ENCODE measurements at regions not wholly inside any gene's neighbourhood (a gene's known extent, or its start where the extent isn't known, plus 50 kb on each side); places are given as distances from the start of the nearest gene placed in this dataset.

DNA sequence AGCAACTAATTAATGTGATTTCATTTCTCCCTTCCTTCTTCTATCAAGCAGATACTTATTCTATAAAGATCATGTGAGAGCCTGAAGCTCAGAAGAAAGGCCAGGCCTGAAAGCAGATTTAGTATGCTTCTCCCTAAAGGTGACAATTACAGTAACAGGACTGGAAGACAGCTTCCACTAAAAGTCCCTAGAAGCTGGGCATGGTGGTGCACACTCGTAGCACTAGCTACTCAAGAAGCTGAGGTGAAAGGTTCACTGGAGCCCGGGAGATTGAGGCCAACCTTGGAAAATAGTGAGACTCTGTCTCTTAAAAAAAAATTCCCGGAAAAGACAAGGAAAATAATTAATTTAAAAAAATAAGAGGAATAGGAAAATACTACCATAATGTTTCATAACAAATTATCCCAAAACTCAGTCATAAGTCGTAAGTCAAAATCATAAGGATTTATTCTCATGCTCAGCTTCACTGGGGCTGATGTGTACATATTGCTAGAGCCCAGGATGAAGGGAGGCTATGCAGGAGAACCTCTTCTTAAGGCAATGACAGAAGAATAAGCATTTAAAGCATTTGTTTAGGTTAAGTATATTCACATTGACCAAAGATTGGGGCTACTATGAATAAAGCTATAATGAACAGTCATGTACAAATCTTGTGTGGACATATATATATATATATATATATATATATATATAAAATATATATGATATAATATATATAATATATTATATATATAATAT, 210.8 kb upstream of the SMARCA2 start:
- H3K27ac ChIP-seq (ENCODE audit: insufficient read depth, low read depth, low read length): no peak overlapping the region
- DNase-seq (ENCODE audit: low read depth, low spot score) (no peak), FAIRE-seq (no peak)
- intact Hi-C loops (cut with micrococcal nuclease): no loop called here
- no peaks in the 10 kb centered on the region for H4K20me1 ChIP-seq (replicated peaks; ENCODE audit: control insufficient read depth, extremely low read depth, insufficient read depth, low read length)
- no peaks in the 10 kb centered on the region for H3K79me2 ChIP-seq (ENCODE audit: control insufficient read depth, insufficient read depth, low read length)
- TF ChIP-seq EZH2 (IDR thresholded peaks at IDR 0.05; ENCODE audit: borderline replicate concordance, low read depth, low read length, severe bottlenecking) (no peak), POLR2AphosphoS5 (IDR thresholded peaks at IDR 0.05; ENCODE audit: insufficient read depth, low read depth, low read length) (no peak), JUN (IDR thresholded peaks at IDR 0.05; ENCODE audit: borderline replicate concordance, insufficient read depth, insufficient read length, low read depth) (no peak), POLR2A (IDR thresholded peaks at IDR 0.05; ENCODE audit: low read depth, low read length) (no peak), FOS (IDR thresholded peaks at IDR 0.05; ENCODE audit: borderline replicate concordance, insufficient read depth, low read length) (no peak), MYC (IDR thresholded peaks at IDR 0.05; ENCODE audit: low read depth, low read length) (no peak), GATA2 (IDR thresholded peaks at IDR 0.05; ENCODE audit: insufficient read depth, insufficient read length, low read depth, low read length) (no peak)
- TF ChIP-seq, protein P1, sequence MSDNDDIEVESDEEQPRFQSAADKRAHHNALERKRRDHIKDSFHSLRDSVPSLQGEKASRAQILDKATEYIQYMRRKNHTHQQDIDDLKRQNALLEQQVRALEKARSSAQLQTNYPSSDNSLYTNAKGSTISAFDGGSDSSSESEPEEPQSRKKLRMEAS (IDR thresholded peaks at IDR 0.05; ENCODE audit: insufficient read depth, insufficient read length): no peak
- TF ChIP-seq, protein P2, sequence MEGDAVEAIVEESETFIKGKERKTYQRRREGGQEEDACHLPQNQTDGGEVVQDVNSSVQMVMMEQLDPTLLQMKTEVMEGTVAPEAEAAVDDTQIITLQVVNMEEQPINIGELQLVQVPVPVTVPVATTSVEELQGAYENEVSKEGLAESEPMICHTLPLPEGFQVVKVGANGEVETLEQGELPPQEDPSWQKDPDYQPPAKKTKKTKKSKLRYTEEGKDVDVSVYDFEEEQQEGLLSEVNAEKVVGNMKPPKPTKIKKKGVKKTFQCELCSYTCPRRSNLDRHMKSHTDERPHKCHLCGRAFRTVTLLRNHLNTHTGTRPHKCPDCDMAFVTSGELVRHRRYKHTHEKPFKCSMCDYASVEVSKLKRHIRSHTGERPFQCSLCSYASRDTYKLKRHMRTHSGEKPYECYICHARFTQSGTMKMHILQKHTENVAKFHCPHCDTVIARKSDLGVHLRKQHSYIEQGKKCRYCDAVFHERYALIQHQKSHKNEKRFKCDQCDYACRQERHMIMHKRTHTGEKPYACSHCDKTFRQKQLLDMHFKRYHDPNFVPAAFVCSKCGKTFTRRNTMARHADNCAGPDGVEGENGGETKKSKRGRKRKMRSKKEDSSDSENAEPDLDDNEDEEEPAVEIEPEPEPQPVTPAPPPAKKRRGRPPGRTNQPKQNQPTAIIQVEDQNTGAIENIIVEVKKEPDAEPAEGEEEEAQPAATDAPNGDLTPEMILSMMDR (IDR thresholded peaks at IDR 0.05; ENCODE audit: extremely low read depth in 1 of 2, insufficient read depth in 1 of 2, low read depth in 1 of 2, low read length in 2 of 2): no peak
- H3K9me3 ChIP-seq (replicated peaks; ENCODE audit: control insufficient read depth, insufficient read depth, low read length): no peaks in the 10 kb centered on the region
- no peaks in the 10 kb centered on the region for H3K4me1 ChIP-seq (ENCODE audit: control insufficient read depth, extremely low read depth, insufficient read depth, low read length)
- no peaks in the 10 kb centered on the region for H3K36me3 ChIP-seq (ENCODE audit: control insufficient read depth in 2 of 2, extremely low read depth in 1 of 2, insufficient read depth in 2 of 2, low read length in 2 of 2)
- H3K27me3 ChIP-seq (ENCODE audit: control insufficient read depth in 2 of 2, insufficient read depth in 2 of 2, low read length in 2 of 2): no peaks in the 10 kb centered on the region
- dilution Hi-C loops (cut with MboI; ENCODE audit: extremely low pct_ligation_motif_present, low sequenced_read_pairs): no loop called here
- H3K4me2 ChIP-seq (ENCODE audit: insufficient read depth, low read length): no peak overlapping the region
- H3K4me3 ChIP-seq (replicated peaks in 1 of 3; ENCODE audit: insufficient read depth in 1 of 3, low read depth in 1 of 3, low read length in 3 of 3): no peak overlapping the region
- no peak overlapping the region for H3K9ac ChIP-seq (replicated peaks; ENCODE audit: extremely low read depth, insufficient read depth, low read length)
- POLR2A ChIA-PET: no interaction called here
- no peak overlapping the region for H2AFZ ChIP-seq (ENCODE audit: low read depth, low read length)
- H3K9me1 ChIP-seq (replicated peaks; ENCODE audit: control insufficient read depth, extremely low read depth, insufficient read depth, low read length): no peaks in the 10 kb centered on the region
- BruUV-seq (replicated peaks): no TSS peak
- CTCF ChIA-PET: no interaction called here

Data from endothelial cell of umbilical vein (primary cell).